ENCODE measurements at regions not wholly inside any gene's neighbourhood (a gene's known extent, or its start where the extent isn't known, plus 50 kb on each side); places are given as distances from the start of the nearest gene placed in this dataset.

DNA sequence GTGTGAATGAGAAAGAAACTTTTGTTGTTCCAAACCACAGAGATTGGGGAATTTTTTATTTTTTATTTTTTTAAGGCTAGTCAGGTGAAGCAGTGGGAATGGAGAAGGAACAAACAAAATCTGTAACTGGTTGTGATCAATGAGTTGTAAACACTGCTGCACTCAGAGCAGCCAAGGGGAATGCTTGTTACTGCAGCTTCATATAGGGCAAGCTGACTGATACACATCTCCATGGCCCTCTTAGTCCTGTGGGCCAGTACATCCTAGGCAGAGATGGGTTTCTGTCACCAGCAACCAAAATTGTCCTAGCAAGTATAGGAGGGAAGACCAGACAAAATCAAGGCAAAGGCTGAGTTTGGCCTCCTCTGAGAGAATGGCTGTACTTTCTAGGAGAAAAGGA is 306.8 kb downstream of the CTTN start:
- H3K27ac ChIP-seq: no peak overlapping the region
- no peak for TF ChIP-seq ZFX (IDR thresholded peaks at IDR 0.05; ENCODE audit: borderline replicate concordance)
- TF ChIP-seq, protein P1, sequence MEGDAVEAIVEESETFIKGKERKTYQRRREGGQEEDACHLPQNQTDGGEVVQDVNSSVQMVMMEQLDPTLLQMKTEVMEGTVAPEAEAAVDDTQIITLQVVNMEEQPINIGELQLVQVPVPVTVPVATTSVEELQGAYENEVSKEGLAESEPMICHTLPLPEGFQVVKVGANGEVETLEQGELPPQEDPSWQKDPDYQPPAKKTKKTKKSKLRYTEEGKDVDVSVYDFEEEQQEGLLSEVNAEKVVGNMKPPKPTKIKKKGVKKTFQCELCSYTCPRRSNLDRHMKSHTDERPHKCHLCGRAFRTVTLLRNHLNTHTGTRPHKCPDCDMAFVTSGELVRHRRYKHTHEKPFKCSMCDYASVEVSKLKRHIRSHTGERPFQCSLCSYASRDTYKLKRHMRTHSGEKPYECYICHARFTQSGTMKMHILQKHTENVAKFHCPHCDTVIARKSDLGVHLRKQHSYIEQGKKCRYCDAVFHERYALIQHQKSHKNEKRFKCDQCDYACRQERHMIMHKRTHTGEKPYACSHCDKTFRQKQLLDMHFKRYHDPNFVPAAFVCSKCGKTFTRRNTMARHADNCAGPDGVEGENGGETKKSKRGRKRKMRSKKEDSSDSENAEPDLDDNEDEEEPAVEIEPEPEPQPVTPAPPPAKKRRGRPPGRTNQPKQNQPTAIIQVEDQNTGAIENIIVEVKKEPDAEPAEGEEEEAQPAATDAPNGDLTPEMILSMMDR (IDR thresholded peaks at IDR 0.05): no peak

DNA sequence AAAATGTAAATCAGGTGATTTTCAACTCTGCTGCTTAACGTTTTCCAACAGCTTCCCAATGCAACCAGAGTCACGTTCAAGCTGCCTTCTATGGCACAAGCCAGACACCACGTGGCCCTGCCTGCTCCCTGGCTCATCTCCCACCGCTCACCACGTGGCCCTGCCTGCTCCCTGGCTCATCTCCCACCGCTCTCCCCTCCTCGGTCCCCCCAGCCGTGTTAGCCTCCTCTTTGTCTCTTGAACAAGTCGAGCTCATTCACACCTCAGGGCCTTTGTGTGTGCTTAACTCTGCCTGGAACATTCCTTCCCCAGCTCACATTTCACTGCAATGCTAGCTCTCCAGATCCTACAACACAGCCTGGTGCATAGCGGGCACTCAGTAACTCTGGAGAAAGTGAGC is 307.6 kb downstream of the CTTN start:
- TF ChIP-seq ZFX (IDR thresholded peaks at IDR 0.05; ENCODE audit: borderline replicate concordance): no peak
- TF ChIP-seq, protein P1 (IDR thresholded peaks at IDR 0.05): no peak
- no peak overlapping the region for H3K27ac ChIP-seq

DNA sequence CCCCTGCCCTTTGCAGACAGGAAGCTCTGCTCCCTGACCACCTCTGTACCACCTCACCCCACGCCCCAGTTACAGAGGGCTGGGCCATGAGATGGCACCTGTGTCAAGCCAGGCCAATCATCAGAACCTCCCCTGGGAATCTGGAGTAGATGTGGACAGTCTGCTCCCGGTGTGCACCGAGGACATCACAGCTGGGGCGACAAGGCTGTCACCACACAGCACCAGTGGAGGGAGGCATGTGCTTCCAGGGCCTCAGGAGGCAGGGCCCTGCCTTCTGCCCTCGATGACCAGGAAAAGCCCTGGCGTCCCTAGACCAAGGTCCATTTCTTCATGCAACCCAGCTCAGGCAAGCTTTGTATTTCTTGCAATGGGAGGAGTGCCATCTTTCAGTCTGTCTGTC is 309.5 kb downstream of the CTTN start:
- no peak for TF ChIP-seq ZFX (IDR thresholded peaks at IDR 0.05; ENCODE audit: borderline replicate concordance)
- TF ChIP-seq, protein P1 (IDR thresholded peaks at IDR 0.05): no peak
- no peak overlapping the region for H3K27ac ChIP-seq

- no peak overlapping the region for H3K27ac ChIP-seq
- TF ChIP-seq ZFX (IDR thresholded peaks at IDR 0.05; ENCODE audit: borderline replicate concordance): no peak
- TF ChIP-seq, protein P1 (IDR thresholded peaks at IDR 0.05): no peak
Measured at GRCh38 chr11:70709596-70709995, 311.3 kb downstream of the CTTN start.

- TF ChIP-seq, protein P1 (IDR thresholded peaks at IDR 0.05): no peak
- TF ChIP-seq ZFX (IDR thresholded peaks at IDR 0.05; ENCODE audit: borderline replicate concordance): no peak
- H3K27ac ChIP-seq: no peak overlapping the region
Measured at GRCh38 chr11:70710192-70710591, 311.9 kb downstream of the CTTN start.

DNA sequence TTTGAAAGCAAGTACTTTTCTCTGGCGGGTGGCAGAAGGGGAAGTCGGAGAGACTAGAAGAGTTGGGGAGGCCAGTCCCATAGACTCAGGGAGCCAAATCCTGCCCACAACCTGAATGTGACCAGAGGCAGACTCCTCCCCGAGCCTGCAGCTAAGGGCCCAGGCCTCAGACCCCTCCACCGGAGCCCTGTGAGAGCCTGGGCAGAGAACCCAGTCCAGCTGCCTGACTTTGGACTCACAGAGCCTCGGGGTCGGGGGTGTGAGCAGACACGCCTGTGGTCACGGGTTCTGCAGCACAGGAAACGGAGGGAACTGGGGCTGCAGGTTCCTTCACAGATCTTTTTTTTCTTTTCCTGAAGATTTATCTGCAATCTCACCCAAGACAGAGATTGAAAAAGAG is 312.3 kb downstream of the CTTN start:
- no peak for TF ChIP-seq ZFX (IDR thresholded peaks at IDR 0.05; ENCODE audit: borderline replicate concordance)
- TF ChIP-seq, protein P1 (IDR thresholded peaks at IDR 0.05): no peak
- no peak overlapping the region for H3K27ac ChIP-seq

- no peak overlapping the region for H3K27ac ChIP-seq
Measured at GRCh38 chr11:70711095-70711910, 313.0 kb downstream of the CTTN start.

More at GRCh38 chr11:70711095-70711910, 313.0 kb downstream of the CTTN start:
- TF ChIP-seq, protein P1 (IDR thresholded peaks at IDR 0.05): no peak
- TF ChIP-seq ZFX (IDR thresholded peaks at IDR 0.05; ENCODE audit: borderline replicate concordance): no peak
